ENCODE measurements at regions not wholly inside any gene's neighbourhood (a gene's known extent, or its start where the extent isn't known, plus 50 kb on each side); places are given as distances from the start of the nearest gene placed in this dataset.

DNA sequence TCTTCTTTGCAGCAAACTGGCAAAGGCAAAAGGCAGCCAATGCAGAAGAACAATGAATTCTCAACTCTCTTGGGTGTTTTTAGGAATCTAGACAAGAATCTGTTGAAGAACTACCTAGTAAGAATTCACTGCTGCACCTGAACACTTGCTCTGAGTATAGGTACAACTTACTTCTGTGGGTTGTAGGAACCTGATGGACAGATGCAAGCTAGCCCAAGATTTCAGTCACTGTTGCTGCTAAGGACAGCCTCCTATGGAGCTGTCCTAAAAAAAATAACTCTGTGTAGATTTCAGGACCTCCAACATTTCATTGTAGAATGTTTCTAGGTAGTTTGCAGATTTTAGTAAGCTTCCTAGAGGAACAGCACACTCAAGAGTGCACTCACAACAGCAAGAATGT, 363.5 kb downstream of the CBLN2 start:
- FAIRE-seq = no peak

DNA sequence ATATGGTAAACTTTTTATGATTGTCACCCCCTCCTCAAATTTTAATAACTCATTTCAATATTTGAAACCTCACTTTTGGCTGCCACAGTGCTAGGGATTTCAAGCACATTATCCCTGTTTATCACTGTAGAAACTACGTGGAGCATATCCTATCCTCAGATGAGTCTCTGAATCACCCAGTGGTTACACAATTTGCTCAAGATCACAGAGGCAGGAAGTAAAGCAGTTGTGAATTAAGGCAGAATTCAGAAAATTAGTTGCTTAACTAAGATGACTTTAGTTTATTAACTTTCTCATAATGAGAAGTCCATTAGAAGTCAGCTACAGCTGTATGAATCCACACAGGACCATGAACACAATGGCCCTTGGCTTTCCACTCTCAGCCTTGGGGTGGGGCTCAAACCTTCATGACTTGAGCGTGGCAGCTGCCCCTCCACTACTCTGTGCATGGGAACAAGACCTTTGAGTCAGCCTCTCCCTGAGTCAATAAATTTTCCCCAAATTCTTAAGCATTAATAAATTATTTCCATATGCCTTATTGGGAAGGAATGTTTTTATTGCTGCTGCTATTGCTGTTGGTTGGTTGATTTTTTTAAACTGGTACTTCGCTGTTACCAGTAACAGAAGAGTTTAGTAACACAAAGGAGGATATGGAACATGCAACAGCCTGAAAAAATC, 369.0 kb downstream of the CBLN2 start:
- FAIRE-seq = no peak

DNA sequence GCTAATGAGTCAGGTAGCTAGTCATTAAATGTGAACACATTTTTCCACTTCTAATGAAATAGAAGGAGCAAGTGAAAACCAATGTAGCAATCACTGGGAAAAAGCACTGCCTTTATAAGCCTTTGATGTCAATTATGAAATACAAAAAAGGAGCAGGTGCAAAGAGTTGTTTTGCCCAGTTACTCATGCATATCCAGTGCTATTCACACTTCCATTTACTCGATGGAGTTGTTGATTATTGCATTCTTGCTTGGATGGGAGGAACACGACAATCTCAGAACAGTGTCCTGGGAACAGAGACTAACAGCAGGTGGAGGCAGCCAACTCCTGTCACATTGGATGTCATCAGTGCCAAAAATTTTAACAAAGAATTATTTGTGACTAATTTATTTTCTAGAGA, 372.5 kb downstream of the CBLN2 start:
- no peak for FAIRE-seq

DNA sequence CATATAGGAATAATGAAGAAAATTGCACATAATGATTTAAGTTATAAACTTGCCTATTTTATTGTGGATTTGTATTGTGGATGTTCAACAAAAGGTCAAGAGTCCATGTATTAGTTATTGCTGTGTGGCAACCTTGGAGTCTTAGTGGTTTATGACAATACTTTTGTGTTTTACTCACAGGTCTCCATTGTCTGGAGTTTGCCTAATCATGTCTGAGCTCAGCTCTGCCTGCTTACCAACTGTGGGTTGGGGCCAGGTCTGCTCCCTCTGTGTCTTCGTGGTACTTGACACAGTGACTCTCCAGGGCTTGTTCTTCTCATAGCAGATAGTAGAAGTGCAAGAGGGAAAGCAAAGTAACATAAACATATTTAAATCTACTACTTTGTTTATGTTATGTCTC, 382.5 kb downstream of the CBLN2 start:
- no peak for FAIRE-seq

DNA sequence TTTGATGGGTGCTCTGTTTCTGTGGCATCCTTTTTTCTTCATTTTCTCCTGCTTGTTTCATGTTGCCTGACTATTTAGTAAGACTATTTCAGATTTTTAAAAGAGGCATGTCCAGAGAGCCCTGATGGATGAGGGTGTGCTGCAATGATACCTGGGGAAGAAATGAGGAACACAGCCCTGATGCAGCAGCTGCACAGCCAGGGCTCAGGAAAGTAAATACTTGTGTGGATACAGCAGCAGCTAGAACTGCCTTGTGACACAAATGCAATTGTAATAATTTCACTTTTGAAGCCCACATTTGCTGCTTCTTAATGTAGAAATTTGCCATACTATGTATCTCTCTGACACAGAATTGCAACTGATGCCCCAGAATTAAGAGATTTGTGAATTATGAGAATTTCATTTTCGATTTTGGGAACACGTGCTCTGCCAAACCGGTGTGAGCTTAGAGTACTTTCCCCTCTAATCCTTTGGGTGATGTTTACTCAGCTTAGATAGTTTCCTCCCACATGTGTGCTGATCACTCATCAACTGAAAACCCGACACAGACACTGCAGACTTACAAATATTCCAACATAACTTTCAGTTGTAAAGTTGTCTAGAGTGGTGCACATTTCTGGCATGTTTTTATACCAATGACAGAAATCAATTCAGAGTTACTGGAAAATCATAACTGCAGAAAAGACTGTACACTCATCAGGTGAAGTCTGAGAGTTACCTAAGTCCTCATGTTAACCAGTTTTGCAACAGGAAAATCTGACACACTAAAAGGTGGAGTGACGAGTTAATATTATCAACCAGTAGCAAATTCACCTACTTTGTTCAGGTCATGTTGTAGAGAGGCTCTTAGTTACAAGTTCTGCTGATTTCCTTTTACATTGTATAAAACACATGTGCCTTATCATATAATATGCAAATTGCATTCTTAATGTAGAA, 383.4 kb downstream of the CBLN2 start:
- no peak for FAIRE-seq

DNA sequence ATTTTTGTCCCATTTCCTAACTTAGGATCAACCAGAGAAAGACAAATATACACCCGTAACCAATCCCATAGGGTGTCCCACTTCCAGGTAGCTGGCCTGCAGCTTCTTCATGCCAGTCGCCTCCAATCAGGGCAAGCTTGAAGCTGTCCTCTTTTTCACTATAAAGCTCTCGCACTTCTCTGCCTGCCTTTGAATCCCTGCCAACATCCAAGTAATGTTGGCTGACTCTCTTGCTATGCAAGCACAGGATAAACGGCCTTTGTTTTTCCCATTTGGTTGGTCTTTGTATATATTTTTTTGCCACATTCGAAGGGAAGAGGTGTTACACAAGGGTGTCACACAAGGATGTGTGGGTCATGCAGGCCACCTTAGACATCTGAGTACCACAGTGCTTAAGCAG, 388.8 kb downstream of the CBLN2 start:
- no peak for FAIRE-seq

DNA sequence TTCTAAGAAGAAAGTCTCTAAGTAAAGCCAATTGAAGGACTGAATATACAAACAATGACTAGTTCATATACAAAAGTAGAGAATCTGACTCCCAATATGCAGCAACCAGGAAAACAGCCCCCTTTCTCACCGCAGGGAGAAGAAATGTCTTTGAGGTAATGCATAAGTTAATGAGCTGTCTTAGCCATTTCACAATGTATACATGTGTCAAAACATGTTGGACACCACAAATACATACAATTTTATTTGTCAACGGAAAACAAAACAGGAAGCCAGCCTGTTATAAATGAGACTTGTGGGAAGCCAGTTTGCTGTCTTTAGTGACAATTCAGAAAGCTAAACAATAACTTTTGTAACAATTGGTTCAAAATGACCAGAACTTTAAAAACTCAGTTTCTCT, 389.2 kb downstream of the CBLN2 start:
- FAIRE-seq = no peak

DNA sequence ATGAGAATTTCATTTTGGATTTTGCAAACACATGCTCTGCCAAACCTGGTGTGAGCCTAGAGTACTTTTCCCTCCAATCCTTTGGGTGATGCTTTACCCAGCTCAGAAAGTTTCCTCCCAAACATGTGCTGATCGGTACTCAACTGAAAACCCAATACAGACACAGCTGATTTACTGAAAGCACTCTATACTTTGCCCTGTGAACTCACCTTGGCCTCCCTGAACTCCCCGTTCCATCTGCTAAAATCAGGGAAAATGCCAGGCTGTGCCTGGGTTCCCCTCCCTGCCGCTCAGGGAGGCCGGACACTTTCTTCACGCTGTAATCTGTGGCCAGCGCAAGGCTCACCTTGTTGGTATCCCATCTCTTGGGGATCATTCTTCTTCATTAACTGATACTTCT, 391.2 kb downstream of the CBLN2 start:
- FAIRE-seq = no peak

DNA sequence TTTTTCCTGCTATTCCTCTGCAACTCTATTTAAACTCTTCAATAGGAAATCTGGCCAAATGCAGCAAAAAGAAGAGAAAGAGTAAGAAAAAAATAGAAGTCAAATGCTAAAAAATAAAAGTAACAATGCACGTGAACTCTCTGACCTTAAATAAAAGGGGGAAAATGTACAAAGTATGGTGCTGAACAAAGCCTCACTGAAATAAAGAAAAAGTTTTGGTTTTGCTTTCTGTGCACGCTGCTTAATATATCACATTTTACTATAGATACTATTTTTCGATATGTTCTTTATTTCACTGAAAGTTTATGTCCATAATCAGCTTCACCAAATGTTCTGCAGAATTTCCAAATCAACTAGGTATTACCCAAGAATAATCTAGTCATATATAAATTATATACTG, 396.3 kb downstream of the CBLN2 start:
- FAIRE-seq = no peak

DNA sequence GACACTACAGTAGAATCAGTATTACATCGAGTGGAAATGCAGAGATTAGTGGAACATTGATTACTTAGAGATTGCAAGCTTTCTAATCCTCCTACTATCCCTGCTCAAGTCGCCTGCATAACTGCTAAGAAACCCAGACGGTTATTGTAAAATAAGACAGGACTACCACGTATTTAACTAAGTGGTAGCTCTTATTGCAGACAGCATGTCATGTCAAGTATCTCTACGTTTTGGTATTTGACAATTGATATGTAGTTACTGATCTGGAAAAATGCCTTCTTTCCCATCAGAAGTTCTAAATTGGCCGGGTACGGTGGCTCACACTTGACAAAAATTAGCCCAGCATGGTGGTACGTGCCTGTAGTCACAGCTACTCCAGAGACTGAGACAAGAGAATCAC, 404.1 kb downstream of the CBLN2 start:
- FAIRE-seq = no peak

DNA sequence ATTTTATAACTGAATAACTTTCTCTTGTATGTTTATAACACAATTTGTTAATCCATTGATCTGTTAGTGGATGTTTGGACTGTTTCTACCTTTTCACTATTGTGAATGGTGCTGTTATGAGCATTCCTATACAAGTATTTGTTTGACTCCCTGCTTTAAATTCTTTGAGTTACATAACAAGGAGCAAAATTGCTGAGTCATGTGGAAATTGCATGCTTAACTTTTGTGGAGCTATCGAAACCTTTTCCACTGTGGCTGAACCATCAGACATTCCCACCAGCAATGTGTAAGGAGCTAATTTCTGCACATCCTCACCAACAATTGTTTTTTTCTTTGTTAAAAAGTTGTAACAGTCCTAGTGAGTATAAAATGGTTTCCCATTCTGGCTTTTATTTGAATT, 415.5 kb downstream of the CBLN2 start:
- FAIRE-seq = no peak

DNA sequence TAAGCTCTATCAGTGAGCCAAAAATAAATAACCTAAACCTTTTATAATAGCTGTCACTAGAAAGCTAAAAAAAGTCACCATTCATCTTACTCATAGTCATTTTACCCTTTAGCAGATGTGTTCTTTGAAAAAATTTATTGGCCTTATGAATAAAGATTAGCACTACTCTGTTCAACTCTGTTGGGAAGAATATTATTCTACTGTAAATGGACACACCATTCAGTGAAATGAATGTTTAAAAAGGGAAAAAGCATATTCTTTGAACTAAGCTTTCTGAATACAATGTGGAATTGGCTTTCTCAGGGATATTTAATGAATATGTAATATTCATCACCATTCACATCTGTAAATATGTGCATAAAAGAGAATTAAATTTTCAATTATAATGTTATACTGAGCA, 422.0 kb downstream of the CBLN2 start:
- FAIRE-seq = no peak

DNA sequence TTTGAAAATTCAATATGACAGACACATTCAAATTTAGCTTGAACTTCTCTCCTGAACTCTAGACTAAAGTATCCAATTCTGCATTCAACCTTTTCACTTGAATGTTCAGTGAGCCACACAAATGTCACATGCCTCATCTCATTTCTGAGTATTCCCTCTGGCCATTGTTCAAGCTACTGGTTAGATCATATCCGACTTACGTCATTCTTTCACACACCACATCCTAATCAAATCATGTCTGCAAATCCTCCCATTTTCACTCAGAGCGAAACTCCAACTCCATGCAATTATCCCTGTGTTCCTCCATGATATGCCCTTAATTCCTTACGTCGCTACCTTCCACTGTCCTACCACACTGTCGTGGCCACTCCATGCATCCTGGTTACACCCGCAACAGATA, 425.1 kb downstream of the CBLN2 start:
- no peak for FAIRE-seq

DNA sequence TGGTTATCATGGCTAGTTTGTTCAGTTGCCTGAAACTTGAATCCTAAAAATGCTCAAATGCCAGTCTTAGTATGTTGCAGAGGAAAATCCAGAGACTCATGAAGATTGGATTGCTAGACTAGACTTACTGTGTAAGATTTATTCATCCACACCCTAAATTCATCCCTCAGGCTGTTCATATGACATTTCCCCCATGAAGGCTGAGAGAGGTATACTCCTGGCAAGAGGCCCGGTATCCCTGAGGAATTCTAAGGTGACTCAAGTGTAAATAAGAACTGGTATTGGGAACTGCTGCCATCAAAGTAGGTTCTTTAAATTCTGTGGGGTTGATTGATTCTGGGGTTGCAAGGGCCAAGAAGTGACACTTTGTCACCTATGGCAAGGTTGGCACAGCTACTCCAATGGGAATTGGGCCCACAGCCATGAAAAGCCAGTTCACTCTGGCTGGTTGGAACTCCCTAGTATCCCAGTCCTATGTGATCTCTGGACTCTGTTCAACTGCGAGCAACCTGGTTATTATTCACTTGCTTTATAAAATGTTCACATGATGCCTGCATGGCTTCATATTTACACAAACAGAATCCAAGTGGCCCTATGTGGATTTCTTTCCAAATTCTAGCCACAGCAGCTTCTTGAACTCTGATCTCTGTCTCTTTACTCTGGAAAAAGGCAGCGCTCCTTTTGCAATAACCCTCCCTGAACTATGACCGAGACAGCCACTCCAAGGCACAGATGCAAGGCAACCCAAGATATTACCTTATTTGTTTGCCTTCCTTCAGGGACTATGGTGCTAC, 429.1 kb downstream of the CBLN2 start:
- FAIRE-seq = no peak

DNA sequence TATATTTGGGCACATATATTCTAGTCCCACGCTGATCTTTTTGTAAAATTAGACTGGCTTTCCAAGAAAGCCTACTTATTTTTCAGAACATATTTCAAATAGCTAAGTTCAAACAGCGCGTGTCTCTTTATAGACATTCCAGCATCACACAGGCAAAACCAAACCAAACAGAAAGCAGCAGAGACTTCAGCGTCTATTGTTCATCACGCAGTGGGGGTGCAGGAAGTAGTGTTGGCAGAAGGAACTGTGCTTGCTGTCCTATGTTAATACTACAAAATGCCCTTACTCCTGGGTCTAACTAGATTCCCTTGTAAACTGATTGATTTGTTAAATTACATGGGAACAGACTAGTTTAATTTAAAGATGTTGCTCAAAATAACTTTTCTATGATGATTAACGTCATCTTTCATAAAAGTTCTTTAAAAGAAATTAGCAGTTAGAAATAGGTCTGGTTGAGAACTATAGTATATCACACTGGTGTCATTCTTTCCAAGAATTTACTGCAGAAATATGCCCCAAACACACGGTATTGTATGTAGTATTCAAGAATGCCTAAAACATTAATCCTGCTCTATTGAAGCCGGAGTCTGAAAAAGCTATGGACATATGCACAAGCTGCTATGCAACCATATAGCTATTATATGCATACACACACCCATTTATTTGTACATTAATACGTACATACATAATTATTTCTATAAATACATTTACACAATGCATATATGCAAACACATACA, 436.3 kb downstream of the CBLN2 start:
- no peak for FAIRE-seq

DNA sequence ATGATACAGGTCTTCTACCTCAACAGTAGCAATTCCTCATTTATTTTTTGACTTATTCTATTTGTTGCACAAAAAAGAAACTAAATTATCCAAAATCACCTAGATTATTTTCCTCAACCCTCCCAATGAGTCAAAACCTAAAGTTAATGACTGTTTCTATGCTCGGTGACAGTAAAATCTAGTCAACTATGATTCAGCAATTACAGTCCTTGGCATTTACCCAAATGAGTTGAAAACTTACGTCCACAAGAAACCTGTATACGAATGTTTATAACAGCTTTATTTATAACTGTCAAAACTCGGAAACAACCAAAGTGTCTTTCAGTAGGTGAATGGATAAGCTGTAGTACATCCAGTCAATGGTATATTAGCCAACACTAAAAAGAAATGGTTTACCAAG, 439.3 kb downstream of the CBLN2 start:
- FAIRE-seq = no peak

DNA sequence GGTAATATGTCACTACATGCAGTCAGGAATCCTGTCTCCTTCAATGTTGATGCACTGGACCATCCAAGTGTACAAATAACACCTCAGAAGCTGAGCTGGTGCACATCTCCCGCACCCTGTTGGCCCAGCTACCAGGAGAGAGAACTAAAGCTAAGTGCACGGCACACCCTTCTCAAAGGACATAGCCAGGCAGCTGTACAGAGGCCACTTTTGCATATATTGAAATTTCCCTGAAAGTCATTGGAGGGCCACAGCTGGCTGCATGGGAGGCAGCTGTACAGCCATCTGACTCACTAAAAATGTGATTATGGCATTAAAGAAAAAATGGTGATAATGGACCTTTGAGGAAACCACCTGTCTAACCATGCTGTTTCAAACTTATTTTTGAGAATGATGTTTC, 441.7 kb downstream of the CBLN2 start:
- no peak for FAIRE-seq

DNA sequence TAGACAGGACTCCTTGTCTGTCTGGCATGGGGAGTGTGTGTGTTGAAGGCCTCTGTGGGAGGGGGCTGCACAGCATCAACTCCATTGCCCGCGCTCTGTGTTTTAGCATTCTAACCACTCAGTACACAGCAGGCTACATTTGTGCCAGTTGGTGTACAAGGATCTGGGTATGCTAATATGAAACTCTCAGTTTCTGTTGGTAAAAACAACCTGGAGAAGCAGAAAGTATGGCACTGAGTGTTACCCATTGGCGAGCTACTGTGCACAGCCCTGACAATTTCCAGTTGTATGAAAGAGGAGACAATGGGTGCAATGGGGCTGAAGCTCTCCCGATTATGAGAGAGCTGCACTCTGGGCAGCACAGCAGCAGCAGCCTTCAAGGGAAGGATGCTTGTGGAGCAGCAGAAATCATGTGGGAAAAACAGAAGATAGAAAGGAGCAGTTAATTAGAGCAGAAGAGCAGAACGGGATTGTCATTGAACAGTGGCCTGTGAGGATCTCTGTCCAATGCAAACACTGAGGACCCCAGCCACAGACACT, 443.6 kb downstream of the CBLN2 start:
- FAIRE-seq = no peak

DNA sequence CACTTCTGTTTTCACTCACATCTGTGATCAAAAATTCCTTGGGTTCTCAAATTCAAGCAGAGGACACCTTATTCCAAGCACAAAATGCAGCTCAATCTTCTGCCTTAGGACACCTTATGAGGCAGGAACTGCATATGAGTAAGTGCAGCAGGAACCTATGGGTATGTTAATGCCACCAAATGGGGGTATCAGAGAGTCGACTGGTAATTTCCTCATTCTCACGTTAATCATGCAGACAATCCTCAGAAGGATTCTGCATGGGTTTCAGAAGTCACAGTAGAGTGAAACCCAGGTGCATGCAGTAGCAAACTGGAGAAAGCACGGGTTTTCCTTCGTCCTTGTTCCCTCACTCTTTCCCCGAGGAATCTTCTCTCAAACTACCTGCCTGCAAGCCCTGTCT, 452.8 kb downstream of the CBLN2 start:
- no peak for FAIRE-seq

DNA sequence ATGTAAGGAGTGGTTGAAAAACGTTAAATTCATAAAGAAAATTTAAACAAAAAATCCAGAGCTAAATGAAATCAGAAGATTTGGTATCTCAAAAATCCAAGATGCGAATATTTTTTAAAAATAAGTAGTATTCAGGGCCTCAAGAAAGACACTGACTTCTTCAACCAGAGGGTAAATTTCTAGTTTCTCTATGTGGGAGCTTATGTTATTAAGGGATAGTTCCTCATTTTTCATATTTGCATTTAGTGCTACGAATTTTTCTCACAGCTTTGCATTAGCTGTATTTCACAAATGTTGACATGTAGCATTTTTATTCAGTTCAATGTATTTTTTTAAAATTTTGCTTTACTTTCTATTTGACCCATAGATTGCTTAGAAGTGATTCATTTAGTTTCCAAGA, 454.7 kb downstream of the CBLN2 start:
- no peak for FAIRE-seq

DNA sequence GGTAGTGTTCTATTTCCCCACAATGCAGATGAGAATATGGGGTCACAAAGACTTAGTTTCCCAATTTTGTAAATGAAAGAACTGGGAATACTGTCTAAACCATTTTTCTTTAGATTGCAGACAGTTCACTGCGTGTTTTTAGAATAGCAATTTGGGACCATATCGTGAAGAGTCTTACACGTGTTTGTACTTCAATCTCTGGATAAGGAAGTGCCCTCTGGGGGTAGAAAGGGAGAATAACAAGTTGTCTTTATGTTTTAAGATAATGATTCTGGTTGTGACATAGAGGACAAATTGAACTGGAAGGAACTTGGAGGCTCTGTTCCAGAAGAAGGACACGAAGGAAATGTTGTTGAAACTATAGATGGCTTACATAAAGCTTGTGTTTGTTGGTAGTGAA, 457.7 kb downstream of the CBLN2 start:
- FAIRE-seq = peak; percentile 35

DNA sequence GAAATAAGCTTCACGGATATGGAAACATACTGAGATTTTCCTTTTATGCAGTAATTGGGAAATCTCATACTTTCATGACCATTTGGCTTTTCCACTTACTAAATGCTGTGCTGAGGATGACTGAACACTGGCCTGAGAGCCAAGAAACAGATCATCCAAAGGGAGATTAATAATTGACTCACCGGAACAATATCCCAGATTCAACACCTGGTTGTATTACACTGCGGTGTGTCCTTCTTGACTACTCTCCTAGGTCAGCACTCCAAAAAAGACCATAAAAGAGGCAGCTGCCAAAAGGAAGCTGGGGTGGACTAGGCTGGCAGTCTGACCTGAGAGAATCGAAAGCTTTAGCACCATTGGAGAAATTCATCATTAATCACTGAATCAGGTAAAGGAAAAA, 469.1 kb downstream of the CBLN2 start:
- no peak for FAIRE-seq

DNA sequence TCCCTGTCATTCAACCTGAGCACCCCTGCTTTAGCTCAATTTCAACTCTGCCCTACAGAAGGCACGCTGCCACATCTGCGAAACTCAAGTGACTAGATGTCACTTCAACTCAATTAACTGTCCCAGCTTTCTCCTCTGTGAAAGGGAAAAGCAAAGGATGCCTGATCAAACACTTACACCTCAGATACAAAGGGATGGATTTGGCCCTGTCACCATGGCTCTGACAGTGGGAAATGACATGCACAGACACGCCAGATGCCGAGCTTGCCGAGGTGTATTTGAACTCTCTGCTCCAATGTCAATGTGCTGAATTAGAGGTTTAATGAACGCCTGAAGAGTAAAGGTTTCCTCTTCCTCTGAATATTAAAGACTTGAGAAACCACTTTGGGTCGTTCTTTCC, 481.1 kb downstream of the CBLN2 start:
- FAIRE-seq = no peak

All from endometrium (tissue), 2 donors.